ENCODE measurements at regions not wholly inside any gene's neighbourhood (a gene's known extent, or its start where the extent isn't known, plus 50 kb on each side); places are given as distances from the start of the nearest gene placed in this dataset.

- Histone ChIP-seq H3K27me3 (ENCODE audit: insufficient read depth, low read depth, severe bottlenecking) (peaks cover 37% of the 10 kb centered on the region), H3K36me3 (no peaks in the 10 kb centered on the region), H3K9me3 (ENCODE audit: severe bottlenecking) (no peaks in the 10 kb centered on the region), H3K27ac (no peak overlapping the region), H3K4me3 (ENCODE audit: low read depth, low read length) (no peak overlapping the region)
- DNase-seq = no peak
- TF ChIP-seq CTCF (IDR thresholded peaks at IDR 0.05; ENCODE audit: low read depth, low read length) = no peak
Observed at GRCh38 chr4:110978761-110979160, 355.9 kb upstream of the PITX2 start.

GRCh38 chr4:110982486-110982885 lies 359.6 kb upstream of the PITX2 start:
- H3K9me3 ChIP-seq (ENCODE audit: severe bottlenecking) = no peaks in the 10 kb centered on the region
- DNase-seq = no peak
- peaks cover 36% of the 10 kb centered on the region for H3K27me3 ChIP-seq (ENCODE audit: insufficient read depth, low read depth, severe bottlenecking)
- no peak overlapping the region for H3K27ac ChIP-seq
- no peaks in the 10 kb centered on the region for H3K36me3 ChIP-seq
- H3K4me3 ChIP-seq (ENCODE audit: low read depth, low read length) = no peak overlapping the region
- TF ChIP-seq CTCF (IDR thresholded peaks at IDR 0.05; ENCODE audit: low read depth, low read length) = no peak

- Histone ChIP-seq H3K27ac (no peak overlapping the region), H3K27me3 (ENCODE audit: insufficient read depth, low read depth, severe bottlenecking) (peaks cover 25% of the 10 kb centered on the region), H3K36me3 (no peaks in the 10 kb centered on the region), H3K4me3 (ENCODE audit: low read depth, low read length) (no peak overlapping the region), H3K9me3 (ENCODE audit: severe bottlenecking) (no peaks in the 10 kb centered on the region)
- no peak for DNase-seq
- TF ChIP-seq CTCF (IDR thresholded peaks at IDR 0.05; ENCODE audit: low read depth, low read length) = no peak
Observed at GRCh38 chr4:110988722-110989121, 365.8 kb upstream of the PITX2 start.

GRCh38 chr4:110989125-110989524 lies 366.2 kb upstream of the PITX2 start:
- no peak for TF ChIP-seq CTCF (IDR thresholded peaks at IDR 0.05; ENCODE audit: low read depth, low read length)
- H3K27ac ChIP-seq = no peak overlapping the region

GRCh38 chr4:110994781-110995180 lies 371.9 kb upstream of the PITX2 start:
- H3K27me3 ChIP-seq (ENCODE audit: insufficient read depth, low read depth, severe bottlenecking) = peaks cover 16% of the 10 kb centered on the region
- H3K9me3 ChIP-seq (ENCODE audit: severe bottlenecking) = no peaks in the 10 kb centered on the region
- no peak for TF ChIP-seq CTCF (IDR thresholded peaks at IDR 0.05; ENCODE audit: low read depth, low read length)
- no peak for DNase-seq
- no peak overlapping the region for H3K27ac ChIP-seq
- H3K36me3 ChIP-seq = no peaks in the 10 kb centered on the region
- no peak overlapping the region for H3K4me3 ChIP-seq (ENCODE audit: low read depth, low read length)

More at GRCh38 chr4:110989125-110989524, 366.2 kb upstream of the PITX2 start:
- Histone ChIP-seq H3K36me3 (no peaks in the 10 kb centered on the region), H3K27me3 (ENCODE audit: insufficient read depth, low read depth, severe bottlenecking) (peaks cover 24% of the 10 kb centered on the region), H3K9me3 (ENCODE audit: severe bottlenecking) (no peaks in the 10 kb centered on the region), H3K4me3 (ENCODE audit: low read depth, low read length) (no peak overlapping the region)
- no peak for DNase-seq

- Histone ChIP-seq H3K27me3 (ENCODE audit: insufficient read depth, low read depth, severe bottlenecking) (peaks cover 26% of the 10 kb centered on the region), H3K4me3 (ENCODE audit: low read depth, low read length) (no peak overlapping the region), H3K36me3 (no peaks in the 10 kb centered on the region), H3K27ac (no peak overlapping the region), H3K9me3 (ENCODE audit: severe bottlenecking) (no peaks in the 10 kb centered on the region)
- DNase-seq = no peak
- TF ChIP-seq CTCF (IDR thresholded peaks at IDR 0.05; ENCODE audit: low read depth, low read length) = no peak
Observed at GRCh38 chr4:110998320-110998719, 375.4 kb upstream of the PITX2 start.

Measured in WERI-Rb-1 (cell line).